Epithelial cell of esophagus (primary cell): ENCODE measurements at regions not wholly inside any gene's neighbourhood (a gene's known extent, or its start where the extent isn't known, plus 50 kb on each side); places are given as distances from the start of the nearest gene placed in this dataset.
A peak's percentile ranks its signal among the peaks of the same experiment; 100 is the strongest.

Experiments
- DNase-seq: peaks from one replicate; pipeline ENCODE4 v3.0.0; 2010; ENCODE audit warnings: low read depth
- H3K4me3 ChIP-seq: 2 replicates; pipeline ENCODE4 v1.5.1; 2011; ENCODE audit warnings: mild to moderate bottlenecking, low read length, control low read depth
- CTCF ChIP-seq: IDR thresholded peaks from 2 replicates; pipeline ENCODE4 v1.5.1; 2011; ENCODE audit warnings: low read depth, mild to moderate bottlenecking, low read length, control low read depth, inconsistent platforms; ENCODE audit not compliant: insufficient read depth; ENCODE audit errors: missing control alignments

- no peak for TF ChIP-seq CTCF
- H3K4me3 ChIP-seq: no peak overlapping the region
- no peak for DNase-seq
These were observed 224.5 kb upstream of the TENM3 start for GRCh38 chr4:182018691-182019090.

- no peak for TF ChIP-seq CTCF
- no peak for DNase-seq
These were observed 224.0 kb upstream of the TENM3 start for GRCh38 chr4:182019148-182019652.

GRCh38 chr4:182022909-182023308 is 220.3 kb upstream of the TENM3 start:
- DNase-seq: no peak
- H3K4me3 ChIP-seq: no peak overlapping the region

More at GRCh38 chr4:182019148-182019652, 224.0 kb upstream of the TENM3 start:
- no peak overlapping the region for H3K4me3 ChIP-seq

GRCh38 chr4:182023469-182023868 is 219.7 kb upstream of the TENM3 start:
- no peak for DNase-seq
- no peak for TF ChIP-seq CTCF
- H3K4me3 ChIP-seq: no peak overlapping the region

More at GRCh38 chr4:182022909-182023308, 220.3 kb upstream of the TENM3 start:
- TF ChIP-seq CTCF: no peak

- no peak overlapping the region for H3K4me3 ChIP-seq
- peak; percentile 2 for DNase-seq
- no peak for TF ChIP-seq CTCF
These were observed 200.3 kb upstream of the TENM3 start for GRCh38 chr4:182042945-182043344.

GRCh38 chr4:182048871-182049270 is 194.3 kb upstream of the TENM3 start:
- TF ChIP-seq CTCF: no peak
- no peak for DNase-seq
- H3K4me3 ChIP-seq: no peak overlapping the region

- TF ChIP-seq CTCF: no peak
- DNase-seq: no peak
These were observed 186.3 kb upstream of the TENM3 start for GRCh38 chr4:182056866-182057265.

More at GRCh38 chr4:182056866-182057265, 186.3 kb upstream of the TENM3 start:
- no peak overlapping the region for H3K4me3 ChIP-seq
